T-cell (primary cell): ENCODE measurements at regions not wholly inside any gene's neighbourhood (a gene's known extent, or its start where the extent isn't known, plus 50 kb on each side); places are given as distances from the start of the nearest gene placed in this dataset.

Source experiments
- ATAC-seq, 4 experiments: fragments of 200-7000 bp in 3 of 4; fragments of 150-1000 bp in 1 of 4; cut with Tn5 transposase; replicated peaks in 1 of 4; 1 replicate in 3 of 4; 2 replicates in 1 of 4; pipeline ENCODE4 v1.10.0; 2021; ENCODE audit warnings: moderate library complexity in 3 of 4, mild to moderate bottlenecking in 2 of 4, moderate number of reproducible peaks in 1 of 4
- CTCF ChIA-PET, 2 donors: fragments of 300-600 bp; sonication (Branson Sonifier 250); formaldehyde crosslinking; loops; one replicate each; lab custom pipeline; 2022; ENCODE audit warnings: antibody characterized with exemption in 2 of 2; lab: Charles Lee
- POLR2A ChIA-PET, 2 donors: fragments of 300-600 bp; sonication (Branson Sonifier 250); formaldehyde crosslinking; loops; one replicate each; lab custom pipeline; 2022; ENCODE audit warnings: antibody characterized with exemption in 2 of 2; lab: Charles Lee
- DNase-seq, 35 experiments: peaks; one replicate each; pipeline versions ENCODE4 v3.0.0 to v3.0.0-alpha.2; 2013 to 2023
- H3K27ac ChIP-seq: one replicate; pipeline ENCODE4 v1.5.1; 2013; ENCODE audit warnings: low read length
- H3K27me3 ChIP-seq, 2 experiments: replicated peaks in 1 of 2; 1 replicate in 1 of 2; 2 replicates in 1 of 2; pipeline versions ENCODE4 v1.6.1 to v1.7.0; 2013; ENCODE audit warnings: low read length in 1 of 2, mixed read lengths in 1 of 2; ENCODE audit not compliant: control insufficient read depth in 2 of 2, insufficient read depth in 2 of 2; ENCODE audit errors: extremely low read depth in 1 of 2
- H3K36me3 ChIP-seq, 2 donors: 1 replicate in 1 of 2; 2 replicates in 1 of 2; pipeline versions ENCODE4 v1.6.1 to v1.7.0; 2013; ENCODE audit warnings: low read length in 1 of 2; ENCODE audit not compliant: control insufficient read depth in 2 of 2, insufficient read depth in 1 of 2; ENCODE audit errors: extremely low read depth in 1 of 2
- H3K4me1 ChIP-seq, 2 experiments: 1 replicate in 1 of 2; 2 replicates in 1 of 2; pipeline versions ENCODE4 v1.6.1 to v1.7.0; 2013; ENCODE audit warnings: low read length in 2 of 2, mixed read lengths in 1 of 2; ENCODE audit not compliant: insufficient read depth in 2 of 2, control insufficient read depth in 1 of 2; ENCODE audit errors: extremely low read depth in 1 of 2
- H3K4me3 ChIP-seq, 2 donors: 1 replicate in 1 of 2; 2 replicates in 1 of 2; pipeline versions ENCODE4 v1.5.1 to v1.7.0; 2013; ENCODE audit warnings: mild to moderate bottlenecking in 2 of 2, low read length in 1 of 2, moderate library complexity in 1 of 2; ENCODE audit not compliant: control insufficient read depth in 1 of 2; ENCODE audit errors: extremely low read depth in 1 of 2
- H3K9me3 ChIP-seq: 2 replicates; pipeline ENCODE4 v1.7.0; 2013
- H3K27ac Mint-ChIP-seq, 2 donors: one replicate each; pipeline ENCODE4 v1.8.0; 2020 to 2021; ENCODE audit warnings: mild to moderate bottlenecking in 2 of 2, mixed read lengths in 2 of 2
- H3K27me3 Mint-ChIP-seq, 2 donors: one replicate each; pipeline ENCODE4 v1.8.0; 2021 to 2022; ENCODE audit warnings: mixed read lengths in 2 of 2
- H3K36me3 Mint-ChIP-seq: one replicate; pipeline ENCODE4 v1.8.0; 2021; ENCODE audit warnings: mixed read lengths
- H3K4me1 Mint-ChIP-seq, 3 donors: one replicate each; pipeline ENCODE4 v1.8.0; 2020 to 2022; ENCODE audit warnings: mixed read lengths in 3 of 3, mild to moderate bottlenecking in 1 of 3
- H3K4me3 Mint-ChIP-seq, 3 donors: one replicate each; pipeline ENCODE4 v1.8.0; 2020 to 2022; ENCODE audit warnings: mild to moderate bottlenecking in 3 of 3, mixed read lengths in 3 of 3, moderate library complexity in 3 of 3
- H3K9me3 Mint-ChIP-seq, 3 donors: one replicate each; pipeline ENCODE4 v1.8.0; 2020 to 2022; ENCODE audit warnings: mixed read lengths in 3 of 3
- WGBS: methylation state at CpG from one replicate; pipeline ENCODE4 v1.1.5; 2013; ENCODE audit warnings: missing lambda C conversion rate; ENCODE audit not compliant: insufficient coverage; 5-methylcytosine and 5-hydroxymethylcytosine counted together

- no peak overlapping the region for H3K4me3 ChIP-seq
- H3K27ac ChIP-seq: no peak overlapping the region
- no peak for DNase-seq
- ChIA-PET CTCF (no interaction called here), POLR2A (no interaction called here)
- H3K4me1 Mint-ChIP-seq: no peaks in the 10 kb centered on the region
- H3K27me3 ChIP-seq: peaks cover 0 to 2% of the 10 kb centered on the region in 2 experiments
- no peak overlapping the region for H3K27ac Mint-ChIP-seq
- H3K36me3 ChIP-seq: no peaks in the 10 kb centered on the region
- peaks cover 0 to 9% of the 10 kb centered on the region in 2 donors for H3K27me3 Mint-ChIP-seq
- H3K9me3 Mint-ChIP-seq: peaks cover 0 to 10% (median 0%) of the 10 kb centered on the region in 3 donors
- H3K4me1 ChIP-seq: no peaks in the 10 kb centered on the region
- no peaks in the 10 kb centered on the region for H3K9me3 ChIP-seq
- no peak overlapping the region for H3K4me3 Mint-ChIP-seq
- no peak for ATAC-seq
- H3K36me3 Mint-ChIP-seq: no peaks in the 10 kb centered on the region
- 69% methylated on average over 2 of the region's 3 CpGs for WGBS
Observed at GRCh38 chr2:15869396-15869795, 71.0 kb upstream of the MYCN start.

DNA sequence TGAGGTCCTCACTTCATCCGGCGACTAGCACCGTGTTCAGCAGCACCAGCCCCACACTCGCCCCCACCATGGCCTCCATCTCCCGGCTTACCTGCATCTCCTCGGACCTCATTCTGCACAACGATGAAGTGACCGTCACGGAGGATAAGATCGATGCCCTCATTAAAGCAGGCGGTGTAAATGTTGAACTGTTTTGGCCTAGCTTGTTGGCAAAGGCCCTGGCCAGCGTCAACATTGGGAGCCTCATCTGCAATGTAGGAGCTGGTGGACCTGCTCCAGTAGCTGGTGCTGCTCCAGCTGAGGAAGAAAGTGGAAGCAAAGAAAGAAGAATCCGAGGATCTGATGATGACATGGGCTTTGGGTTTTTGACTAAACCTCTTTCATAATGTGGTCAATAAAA is 70.5 kb upstream of the MYCN start:
- Mint-ChIP-seq H3K36me3 (no peaks in the 10 kb centered on the region), H3K27ac (no peak overlapping the region), H3K27me3 (peaks cover 0 to 12% of the 10 kb centered on the region in 2 donors), H3K4me3 (no peak overlapping the region), H3K4me1 (no peaks in the 10 kb centered on the region), H3K9me3 (peaks cover 0 to 10% (median 0%) of the 10 kb centered on the region in 3 donors)
- no peak overlapping the region for H3K27ac ChIP-seq
- ChIA-PET CTCF (no interaction called here), POLR2A (interaction anchor here in 1 of 2 donors (0.6 kb wide), 1 partner anchor 11 kb away, joined by 3 read pairs; no protein-coding TSS in a partner anchor)
- no peak for DNase-seq
- no peaks in the 10 kb centered on the region for H3K9me3 ChIP-seq
- H3K36me3 ChIP-seq: no peaks in the 10 kb centered on the region
- ATAC-seq: no peak
- peaks cover 0 to 2% of the 10 kb centered on the region in 2 experiments for H3K27me3 ChIP-seq
- no peaks in the 10 kb centered on the region for H3K4me1 ChIP-seq
- WGBS: 97% methylated on average over 8 of the region's 13 CpGs
- H3K4me3 ChIP-seq: no peak overlapping the region

DNA sequence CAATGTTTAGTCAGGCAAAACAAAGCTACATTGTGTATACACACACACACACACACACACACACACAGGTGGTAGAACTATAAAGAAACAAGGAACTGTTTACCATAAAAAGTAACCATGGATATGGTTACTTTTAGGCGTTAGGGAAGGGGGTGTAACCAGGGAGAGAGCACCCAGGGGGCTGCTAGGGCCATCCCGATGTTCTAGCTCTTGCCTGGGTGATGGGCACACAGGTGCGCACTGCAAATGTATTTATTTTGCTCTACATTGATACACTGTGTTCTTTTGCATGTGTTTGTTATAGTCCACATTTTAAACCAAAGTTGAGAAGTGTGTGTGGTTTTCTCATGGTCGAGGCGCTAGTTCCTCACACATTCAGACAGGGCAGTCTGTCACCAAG is 69.8 kb upstream of the MYCN start:
- ATAC-seq: no peak
- Mint-ChIP-seq H3K4me1 (no peaks in the 10 kb centered on the region), H3K4me3 (no peak overlapping the region), H3K9me3 (peaks cover 0 to 10% (median 0%) of the 10 kb centered on the region in 3 donors), H3K27me3 (peaks cover 0 to 9% of the 10 kb centered on the region in 2 donors), H3K27ac (no peak overlapping the region), H3K36me3 (no peaks in the 10 kb centered on the region)
- Histone ChIP-seq H3K27ac (no peak overlapping the region), H3K36me3 (no peaks in the 10 kb centered on the region), H3K4me3 (no peak overlapping the region), H3K9me3 (no peaks in the 10 kb centered on the region), H3K4me1 (no peaks in the 10 kb centered on the region), H3K27me3 (peaks cover 0 to 4% of the 10 kb centered on the region in 2 experiments)
- DNase-seq: no peak
- POLR2A ChIA-PET: interaction anchor here in 1 of 2 donors (0.6 kb wide), 1 partner anchor 10 kb away, joined by 3 read pairs; no protein-coding TSS in a partner anchor
- WGBS: 68% methylated on average over 3 of the region's 5 CpGs
- CTCF ChIA-PET: interaction anchor here in 1 of 2 donors (0.6 kb wide), 2 partner anchors 24 to 313 kb away, joined by 3 read pairs; no protein-coding TSS in a partner anchor

GRCh38 chr2:15871239-15871783 is 69.0 kb upstream of the MYCN start:
- Histone ChIP-seq H3K4me1 (no peaks in the 10 kb centered on the region), H3K36me3 (no peaks in the 10 kb centered on the region)

GRCh38 chr2:15872854-15873253 is 67.5 kb upstream of the MYCN start:
- no peak for ATAC-seq
- Histone ChIP-seq H3K36me3 (no peaks in the 10 kb centered on the region), H3K4me3 (no peak overlapping the region), H3K27ac (no peak overlapping the region), H3K4me1 (no peaks in the 10 kb centered on the region), H3K27me3 (peaks cover 0 to 5% of the 10 kb centered on the region in 2 experiments), H3K9me3 (no peaks in the 10 kb centered on the region)
- ChIA-PET CTCF (no interaction called here), POLR2A (no interaction called here)
- peaks cover 0 to 12% of the 10 kb centered on the region in 2 donors for H3K27me3 Mint-ChIP-seq
- no peak overlapping the region for H3K27ac Mint-ChIP-seq
- WGBS: 100% methylated on average over 1 of the region's 6 CpGs
- H3K9me3 Mint-ChIP-seq: peaks cover 2 to 11% (median 7%) of the 10 kb centered on the region in 3 donors
- H3K4me3 Mint-ChIP-seq: no peak overlapping the region
- no peak for DNase-seq
- H3K36me3 Mint-ChIP-seq: no peaks in the 10 kb centered on the region
- H3K4me1 Mint-ChIP-seq: no peaks in the 10 kb centered on the region

More at GRCh38 chr2:15871239-15871783, 69.0 kb upstream of the MYCN start:
- POLR2A ChIA-PET: no interaction called here
- H3K36me3 Mint-ChIP-seq: no peaks in the 10 kb centered on the region
- Histone ChIP-seq H3K9me3 (no peaks in the 10 kb centered on the region), H3K27me3 (peaks cover 0 to 5% of the 10 kb centered on the region in 2 experiments), H3K27ac (no peak overlapping the region), H3K4me3 (no peak overlapping the region)
- no peak for ATAC-seq
- WGBS: no CpG with 5 or more reads among the region's 3 CpGs
- H3K4me1 Mint-ChIP-seq: no peaks in the 10 kb centered on the region
- CTCF ChIA-PET: no interaction called here
- peaks cover 0 to 10% (median under 1%) of the 10 kb centered on the region in 3 donors for H3K9me3 Mint-ChIP-seq
- H3K27ac Mint-ChIP-seq: no peak overlapping the region
- no peak overlapping the region for H3K4me3 Mint-ChIP-seq
- DNase-seq: no peak
- peaks cover 0 to 7% of the 10 kb centered on the region in 2 donors for H3K27me3 Mint-ChIP-seq

DNA sequence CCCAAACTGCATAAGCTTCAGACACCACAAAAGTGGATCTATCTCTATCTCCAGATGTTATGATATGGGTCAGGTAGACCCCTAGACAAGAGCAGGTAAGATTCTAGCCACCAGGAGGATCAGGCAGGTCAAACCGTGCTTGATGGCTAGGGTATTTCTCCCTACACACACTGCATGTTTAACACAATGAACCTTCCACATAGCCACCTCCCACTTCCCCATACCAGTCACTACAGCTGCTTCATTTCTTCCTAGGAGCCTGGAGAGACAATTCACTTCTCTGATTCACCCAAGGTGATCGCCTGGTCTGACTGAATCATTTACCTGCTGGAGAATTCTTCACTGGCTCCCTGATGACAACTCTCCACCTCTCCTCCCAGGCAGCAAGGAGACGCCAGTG is 66.0 kb upstream of the MYCN start:
- H3K4me1 Mint-ChIP-seq: no peaks in the 10 kb centered on the region
- ATAC-seq (no peak), DNase-seq (no peak)
- no peak overlapping the region for H3K4me3 Mint-ChIP-seq
- Histone ChIP-seq H3K27me3 (peaks cover 0 to 5% of the 10 kb centered on the region in 2 experiments), H3K4me1 (no peaks in the 10 kb centered on the region), H3K4me3 (no peak overlapping the region), H3K27ac (no peak overlapping the region), H3K9me3 (no peaks in the 10 kb centered on the region), H3K36me3 (no peaks in the 10 kb centered on the region)
- WGBS: 82% methylated on average over 2 of the region's 3 CpGs
- POLR2A ChIA-PET: no interaction called here
- no peak overlapping the region for H3K27ac Mint-ChIP-seq
- H3K27me3 Mint-ChIP-seq: peaks cover 0 to 12% of the 10 kb centered on the region in 2 donors
- CTCF ChIA-PET: no interaction called here
- H3K36me3 Mint-ChIP-seq: no peaks in the 10 kb centered on the region
- peaks cover 2 to 13% (median 7%) of the 10 kb centered on the region in 3 donors for H3K9me3 Mint-ChIP-seq
